NB4 (cell line): ENCODE measurements at regions not wholly inside any gene's neighbourhood (a gene's known extent, or its start where the extent isn't known, plus 50 kb on each side); places are given as distances from the start of the nearest gene placed in this dataset.

Experiments used
- DNase-seq: peaks from one replicate; pipeline ENCODE4 v3.0.0; 2010; ENCODE audit warnings: low read depth
- H3K4me3 ChIP-seq: one replicate; pipeline ENCODE4 v1.5.1; 2011; ENCODE audit warnings: mild to moderate bottlenecking, low read depth, low read length, moderate library complexity
- MAX ChIP-seq: IDR thresholded peaks from 2 replicates; pipeline ENCODE4 v1.6.1; 2011; ENCODE audit warnings: low read depth, low read length
- MYC ChIP-seq: IDR thresholded peaks from 2 replicates; pipeline ENCODE4 v1.6.1; 2011; ENCODE audit warnings: low read depth, low read length
- POLR2A ChIP-seq: IDR thresholded peaks from 2 replicates; pipeline ENCODE4 v1.6.1; 2011; ENCODE audit warnings: mild to moderate bottlenecking; ENCODE audit not compliant: insufficient read length; ENCODE audit errors: extremely low read depth
- TF ChIP-seq, protein P1 (sequence below): IDR thresholded peaks from one replicate; pipeline ENCODE4 v1.5.1; 2012; ENCODE audit warnings: low read depth, low read length

GRCh38 chr11:59272771-59273372, 60.1 kb upstream of the MPEG1 start:
- TF ChIP-seq, protein P1, sequence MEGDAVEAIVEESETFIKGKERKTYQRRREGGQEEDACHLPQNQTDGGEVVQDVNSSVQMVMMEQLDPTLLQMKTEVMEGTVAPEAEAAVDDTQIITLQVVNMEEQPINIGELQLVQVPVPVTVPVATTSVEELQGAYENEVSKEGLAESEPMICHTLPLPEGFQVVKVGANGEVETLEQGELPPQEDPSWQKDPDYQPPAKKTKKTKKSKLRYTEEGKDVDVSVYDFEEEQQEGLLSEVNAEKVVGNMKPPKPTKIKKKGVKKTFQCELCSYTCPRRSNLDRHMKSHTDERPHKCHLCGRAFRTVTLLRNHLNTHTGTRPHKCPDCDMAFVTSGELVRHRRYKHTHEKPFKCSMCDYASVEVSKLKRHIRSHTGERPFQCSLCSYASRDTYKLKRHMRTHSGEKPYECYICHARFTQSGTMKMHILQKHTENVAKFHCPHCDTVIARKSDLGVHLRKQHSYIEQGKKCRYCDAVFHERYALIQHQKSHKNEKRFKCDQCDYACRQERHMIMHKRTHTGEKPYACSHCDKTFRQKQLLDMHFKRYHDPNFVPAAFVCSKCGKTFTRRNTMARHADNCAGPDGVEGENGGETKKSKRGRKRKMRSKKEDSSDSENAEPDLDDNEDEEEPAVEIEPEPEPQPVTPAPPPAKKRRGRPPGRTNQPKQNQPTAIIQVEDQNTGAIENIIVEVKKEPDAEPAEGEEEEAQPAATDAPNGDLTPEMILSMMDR = no peak
- no peak for TF ChIP-seq MAX
- H3K4me3 ChIP-seq = no peak overlapping the region
- no peak for DNase-seq

DNA sequence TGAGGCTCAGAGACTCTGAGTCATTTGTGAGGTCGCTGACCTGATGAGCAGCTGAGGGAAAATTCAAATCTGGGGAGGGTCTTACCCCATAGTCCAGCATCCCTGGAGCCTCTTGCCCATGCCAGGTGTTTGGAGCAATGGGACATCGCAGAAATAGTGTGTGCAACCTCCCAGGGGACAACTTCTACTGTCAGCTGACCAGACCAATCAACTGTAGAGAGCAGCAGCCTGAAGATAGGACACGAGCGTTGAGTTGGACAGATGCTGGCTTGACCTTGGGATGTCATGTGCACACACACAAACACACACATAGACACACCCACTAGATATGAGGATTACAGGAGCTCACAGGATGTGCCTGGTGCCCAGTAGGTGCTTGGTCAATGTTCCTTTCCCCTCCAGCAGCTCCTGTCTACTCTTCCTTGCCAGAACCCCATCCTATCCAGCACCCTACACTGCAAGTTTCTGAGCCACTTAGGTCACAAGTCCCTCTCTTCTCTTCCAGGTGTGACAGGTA, 59.1 kb upstream of the MPEG1 start:
- no peak overlapping the region for H3K4me3 ChIP-seq
- no peak for DNase-seq
- TF ChIP-seq, protein P1 = no peak
- TF ChIP-seq MAX (no peak), MYC (no peak), POLR2A (no peak)

DNA sequence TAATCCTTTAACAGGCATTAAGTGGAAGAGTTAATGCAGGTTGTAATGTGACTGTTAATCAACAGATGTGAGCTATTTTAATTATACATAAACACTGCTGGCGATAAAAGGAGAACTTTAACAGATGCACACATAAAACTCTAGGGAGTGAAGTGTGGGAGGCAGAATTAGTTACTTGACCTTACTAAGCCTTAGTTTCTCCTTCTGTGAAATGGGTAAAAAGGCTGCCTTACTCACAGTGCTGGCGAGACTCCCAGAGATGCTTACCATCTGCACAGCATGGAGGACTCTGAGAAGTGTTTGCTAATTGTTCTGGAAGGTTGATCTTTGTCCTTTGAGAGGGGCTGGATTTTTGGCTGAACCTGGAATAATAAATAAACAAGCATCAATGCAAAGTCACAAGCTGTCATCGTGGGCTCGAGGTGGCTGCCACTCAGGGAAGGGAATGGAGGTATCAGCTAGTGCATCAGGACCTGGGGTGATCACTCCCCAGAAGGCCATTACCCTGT, 58.6 kb upstream of the MPEG1 start:
- no peak overlapping the region for H3K4me3 ChIP-seq
- TF ChIP-seq, protein P1 = no peak
- no peak for TF ChIP-seq POLR2A
- no peak for TF ChIP-seq MAX
- no peak for TF ChIP-seq MYC
- no peak for DNase-seq

DNA sequence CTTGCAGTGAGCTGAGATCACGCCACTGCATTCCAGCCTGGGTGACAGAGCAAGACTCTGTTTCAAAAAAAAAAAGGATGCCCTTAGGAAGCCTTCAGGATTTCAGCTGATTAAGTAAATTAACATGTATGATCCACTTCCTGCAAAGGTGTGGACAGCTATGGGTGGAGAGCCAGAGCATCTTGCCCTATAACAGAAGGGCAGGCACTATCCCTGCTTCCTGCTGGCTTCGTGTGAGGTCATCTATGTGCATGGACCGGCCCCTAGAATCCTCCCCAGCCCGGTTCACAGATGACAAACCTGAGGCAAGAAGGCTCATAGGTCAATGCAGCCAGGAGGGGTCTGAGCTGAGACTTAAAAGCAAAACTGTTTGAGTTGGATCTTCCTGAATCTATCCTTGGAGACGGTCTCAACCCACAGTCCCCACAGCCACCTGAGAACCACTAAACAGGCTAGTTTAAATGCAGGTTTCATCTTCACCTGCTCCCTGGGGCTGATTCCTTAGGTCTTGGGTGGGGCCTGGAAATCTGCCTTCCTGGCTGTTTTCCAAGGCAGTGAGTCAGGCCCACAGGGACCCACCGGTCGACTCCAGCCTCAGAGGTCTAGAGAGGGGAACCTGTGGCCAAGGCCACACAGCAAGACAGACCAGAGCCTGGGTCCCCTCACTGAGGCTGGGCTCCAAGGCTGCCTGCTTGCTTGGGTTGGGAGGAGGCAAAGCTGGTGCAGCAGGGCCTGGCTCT, 55.2 kb upstream of the MPEG1 start:
- DNase-seq = no peak
- TF ChIP-seq MAX (no peak), POLR2A (no peak), MYC (no peak)
- TF ChIP-seq, protein P1 = no peak
- no peak overlapping the region for H3K4me3 ChIP-seq

- TF ChIP-seq, protein P1 = no peak
- TF ChIP-seq MAX (no peak), POLR2A (no peak)
- no peak for DNase-seq
- no peak overlapping the region for H3K4me3 ChIP-seq
Measured at GRCh38 chr11:59267196-59267595, 54.5 kb upstream of the MPEG1 start.
